ENCODE measurements at regions not wholly inside any gene's neighbourhood (a gene's known extent, or its start where the extent isn't known, plus 50 kb on each side); places are given as distances from the start of the nearest gene placed in this dataset.

GRCh38 chr15:60275624-60276023 lies 122.2 kb downstream of the ANXA2 start:
- TF ChIP-seq, protein P1, sequence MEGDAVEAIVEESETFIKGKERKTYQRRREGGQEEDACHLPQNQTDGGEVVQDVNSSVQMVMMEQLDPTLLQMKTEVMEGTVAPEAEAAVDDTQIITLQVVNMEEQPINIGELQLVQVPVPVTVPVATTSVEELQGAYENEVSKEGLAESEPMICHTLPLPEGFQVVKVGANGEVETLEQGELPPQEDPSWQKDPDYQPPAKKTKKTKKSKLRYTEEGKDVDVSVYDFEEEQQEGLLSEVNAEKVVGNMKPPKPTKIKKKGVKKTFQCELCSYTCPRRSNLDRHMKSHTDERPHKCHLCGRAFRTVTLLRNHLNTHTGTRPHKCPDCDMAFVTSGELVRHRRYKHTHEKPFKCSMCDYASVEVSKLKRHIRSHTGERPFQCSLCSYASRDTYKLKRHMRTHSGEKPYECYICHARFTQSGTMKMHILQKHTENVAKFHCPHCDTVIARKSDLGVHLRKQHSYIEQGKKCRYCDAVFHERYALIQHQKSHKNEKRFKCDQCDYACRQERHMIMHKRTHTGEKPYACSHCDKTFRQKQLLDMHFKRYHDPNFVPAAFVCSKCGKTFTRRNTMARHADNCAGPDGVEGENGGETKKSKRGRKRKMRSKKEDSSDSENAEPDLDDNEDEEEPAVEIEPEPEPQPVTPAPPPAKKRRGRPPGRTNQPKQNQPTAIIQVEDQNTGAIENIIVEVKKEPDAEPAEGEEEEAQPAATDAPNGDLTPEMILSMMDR (IDR thresholded peaks at IDR 0.05; ENCODE audit: insufficient read depth, low read length): no peak
- TF ChIP-seq REST (IDR thresholded peaks at IDR 0.05; ENCODE audit: insufficient replicate concordance, low read depth) (no peak), POLR2AphosphoS5 (IDR thresholded peaks at IDR 0.05; ENCODE audit: low read depth) (no peak), GABPA (IDR thresholded peaks at IDR 0.05; ENCODE audit: low read depth) (no peak)

All from HL-60 (cell line).